Psoas muscle (tissue), 7 donors: ENCODE measurements at regions not wholly inside any gene's neighbourhood (a gene's known extent, or its start where the extent isn't known, plus 50 kb on each side); places are given as distances from the start of the nearest gene placed in this dataset.

Experiments
- ATAC-seq, 4 donors: fragments of 200-7000 bp; cut with Tn5 transposase; one replicate each; pipeline ENCODE4 v1.9.1; 2020; ENCODE audit warnings: moderate library complexity in 3 of 4, mild to moderate bottlenecking in 2 of 4
- DNase-seq, 2 donors: peaks; one replicate each; pipeline ENCODE4 v3.0.0-alpha.2; 2020
- H3K27ac ChIP-seq: fragments of 200-600 bp; one replicate; pipeline ENCODE4 v1.8.0; 2022
- H3K27me3 ChIP-seq, 3 donors: fragments of 200-600 bp in 1 of 3; one replicate each; pipeline versions ENCODE4 v1.6.1 to v1.8.0; 2013 to 2022; ENCODE audit warnings: low read length in 2 of 3, mild to moderate bottlenecking in 2 of 3, moderate library complexity in 1 of 3; ENCODE audit not compliant: insufficient read depth in 3 of 3
- H3K36me3 ChIP-seq, 2 donors: fragments of 200-600 bp in 1 of 2; one replicate each; pipeline versions ENCODE4 v1.6.1 to v1.8.0; 2013 to 2022; ENCODE audit warnings: low read depth in 1 of 2, mild to moderate bottlenecking in 1 of 2, moderate library complexity in 1 of 2; ENCODE audit not compliant: insufficient read depth in 1 of 2
- H3K4me1 ChIP-seq: fragments of 200-600 bp; one replicate; pipeline ENCODE4 v1.8.0; 2022
- H3K4me3 ChIP-seq: fragments of 200-600 bp; one replicate; pipeline ENCODE4 v1.8.0; 2022; ENCODE audit warnings: mild to moderate bottlenecking
- H3K9me3 ChIP-seq: fragments of 200-600 bp; one replicate; pipeline ENCODE4 v1.8.0; 2022
- WGBS, 3 donors: extraction: QIAGEN DNeasy Blood & Tissue Kit; methylation state at CpG; one replicate each; pipeline versions ENCODE4 v1.1.6 to v1.1.7; 2013; 5-methylcytosine and 5-hydroxymethylcytosine counted together
- intact Hi-C, 2 donors: fragments of 100-400 bp; cut with DNase I; formaldehyde crosslinking; loops; one replicate each; pipeline versions ENCODE4 v1.11.0 to v1.14.2; 2022
- TF ChIP-seq, protein P1 (sequence below): fragments of 200-600 bp; IDR thresholded peaks from one replicate; pipeline ENCODE4 v1.8.0; 2022; ENCODE audit warnings: antibody characterized with exemption
- donor health status: healthy with polysubstance abuse.
- donor health status: DM: no; HTN: no; CAD: no; lungs with moderate emphysema.
- donor health status: Bipolar disorder and iron deficiency.
- donor health status: healthy.
- donor health status: DM: yes; HTN: yes; CAD: no.
- donor health status: DM: no; HTN: no; CAD: no.
- donor health status: DM: yes; HTN: yes; CAD: no.

- Histone ChIP-seq H3K9me3 (no peaks in the 10 kb centered on the region), H3K27ac (no peak overlapping the region), H3K4me1 (no peaks in the 10 kb centered on the region), H3K27me3 (no peaks in the 10 kb centered on the region), H3K36me3 (no peaks in the 10 kb centered on the region), H3K4me3 (no peak overlapping the region)
- TF ChIP-seq, protein P1, sequence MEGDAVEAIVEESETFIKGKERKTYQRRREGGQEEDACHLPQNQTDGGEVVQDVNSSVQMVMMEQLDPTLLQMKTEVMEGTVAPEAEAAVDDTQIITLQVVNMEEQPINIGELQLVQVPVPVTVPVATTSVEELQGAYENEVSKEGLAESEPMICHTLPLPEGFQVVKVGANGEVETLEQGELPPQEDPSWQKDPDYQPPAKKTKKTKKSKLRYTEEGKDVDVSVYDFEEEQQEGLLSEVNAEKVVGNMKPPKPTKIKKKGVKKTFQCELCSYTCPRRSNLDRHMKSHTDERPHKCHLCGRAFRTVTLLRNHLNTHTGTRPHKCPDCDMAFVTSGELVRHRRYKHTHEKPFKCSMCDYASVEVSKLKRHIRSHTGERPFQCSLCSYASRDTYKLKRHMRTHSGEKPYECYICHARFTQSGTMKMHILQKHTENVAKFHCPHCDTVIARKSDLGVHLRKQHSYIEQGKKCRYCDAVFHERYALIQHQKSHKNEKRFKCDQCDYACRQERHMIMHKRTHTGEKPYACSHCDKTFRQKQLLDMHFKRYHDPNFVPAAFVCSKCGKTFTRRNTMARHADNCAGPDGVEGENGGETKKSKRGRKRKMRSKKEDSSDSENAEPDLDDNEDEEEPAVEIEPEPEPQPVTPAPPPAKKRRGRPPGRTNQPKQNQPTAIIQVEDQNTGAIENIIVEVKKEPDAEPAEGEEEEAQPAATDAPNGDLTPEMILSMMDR, result no peak
- intact Hi-C loops, result no loop called here
- no peak for DNase-seq
- no peak for ATAC-seq
- WGBS, 3 donors, result 45% methylated on average over 1 of the region's 1 CpG
These were observed 120.8 kb upstream of the SFRP2 start for GRCh38 chr4:153909672-153910071.

GRCh38 chr4:153906231-153906630 is 117.3 kb upstream of the SFRP2 start:
- TF ChIP-seq, protein P1, result no peak
- intact Hi-C loops, result no loop called here
- H3K4me1 ChIP-seq, result no peaks in the 10 kb centered on the region
- H3K4me3 ChIP-seq, result no peak overlapping the region
- ATAC-seq (no peak), DNase-seq (no peak)
- no peaks in the 10 kb centered on the region for H3K36me3 ChIP-seq
- no peaks in the 10 kb centered on the region for H3K9me3 ChIP-seq
- H3K27me3 ChIP-seq, result no peaks in the 10 kb centered on the region
- no peak overlapping the region for H3K27ac ChIP-seq

GRCh38 chr4:153905231-153905630 is 116.3 kb upstream of the SFRP2 start:
- no peak overlapping the region for H3K27ac ChIP-seq
- 72 to 78% (median 77%) methylated on average over 7 of the region's 7 CpGs for WGBS, 3 donors
- ATAC-seq, result no peak

GRCh38 chr4:153904011-153904410 is 115.1 kb upstream of the SFRP2 start:
- intact Hi-C loops, result no loop called here
- ATAC-seq (no peak), DNase-seq (no peak)
- no peaks in the 10 kb centered on the region for H3K27me3 ChIP-seq
- no peaks in the 10 kb centered on the region for H3K4me1 ChIP-seq
- H3K4me3 ChIP-seq, result no peak overlapping the region
- no peak overlapping the region for H3K27ac ChIP-seq
- no peaks in the 10 kb centered on the region for H3K9me3 ChIP-seq
- H3K36me3 ChIP-seq, result no peaks in the 10 kb centered on the region
- WGBS, 3 donors, result 41 to 66% (median 53%) methylated on average over 5 of the region's 5 CpGs
- TF ChIP-seq, protein P1, result no peak

More at GRCh38 chr4:153905231-153905630, 116.3 kb upstream of the SFRP2 start:
- Histone ChIP-seq H3K4me1 (no peaks in the 10 kb centered on the region), H3K9me3 (no peaks in the 10 kb centered on the region), H3K36me3 (no peaks in the 10 kb centered on the region), H3K27me3 (no peaks in the 10 kb centered on the region), H3K4me3 (no peak overlapping the region)
- no peak for DNase-seq
- TF ChIP-seq, protein P1, result no peak
- intact Hi-C loops, result no loop called here

DNA sequence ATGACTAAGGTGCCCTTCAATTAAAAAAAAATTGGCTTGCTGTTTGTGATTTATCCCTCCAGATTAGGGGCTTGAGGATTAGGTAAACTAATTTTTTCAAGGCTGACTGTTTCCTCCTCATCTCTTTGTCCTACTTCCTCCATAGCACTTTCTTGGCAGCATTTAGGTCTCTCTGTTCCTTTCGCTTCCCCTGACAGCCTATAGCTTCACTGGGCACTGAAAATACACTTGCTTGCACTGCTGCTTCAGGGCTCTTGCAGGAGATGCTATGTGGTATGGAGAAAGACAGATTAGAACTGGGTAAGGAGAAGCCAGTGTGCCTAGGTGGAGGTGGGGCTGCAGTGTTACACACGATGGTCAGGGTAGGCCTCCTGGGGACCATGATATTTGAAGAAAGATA is 112.3 kb upstream of the SFRP2 start:
- Histone ChIP-seq H3K36me3 (no peaks in the 10 kb centered on the region), H3K27ac (no peak overlapping the region), H3K27me3 (no peaks in the 10 kb centered on the region), H3K4me3 (no peak overlapping the region), H3K9me3 (no peaks in the 10 kb centered on the region), H3K4me1 (no peaks in the 10 kb centered on the region)
- intact Hi-C loops, result no loop called here
- TF ChIP-seq, protein P1, result no peak
- ATAC-seq (no peak), DNase-seq (no peak)
- 50 to 62% (median 56%) methylated on average over 2 of the region's 2 CpGs for WGBS, 3 donors
